H9 (cell line): ENCODE measurements at regions not wholly inside any gene's neighbourhood (a gene's known extent, or its start where the extent isn't known, plus 50 kb on each side); places are given as distances from the start of the nearest gene placed in this dataset.
A peak's percentile ranks its signal among the peaks of the same experiment; 100 is the strongest.

Experiments
- DNase-seq: peaks from one replicate; pipeline ENCODE4 v3.0.0-alpha.2; 2017
- H2AFZ ChIP-seq: one replicate; pipeline ENCODE4 v1.6.1; 2013; ENCODE audit warnings: mild to moderate bottlenecking, low read length, control low read depth, moderate library complexity
- H2AK5ac ChIP-seq: 2 replicates; pipeline ENCODE4 v1.6.1; 2013; ENCODE audit warnings: low read length, control low read depth, mixed read lengths; ENCODE audit not compliant: insufficient read length
- H2BK120ac ChIP-seq: one replicate; pipeline ENCODE4 v1.6.1; 2013; ENCODE audit warnings: low read depth, mild to moderate bottlenecking, low read length, control low read depth, inconsistent platforms; ENCODE audit not compliant: poor library complexity, severe bottlenecking
- H2BK12ac ChIP-seq: 2 replicates; pipeline ENCODE4 v1.6.1; 2013; ENCODE audit warnings: low read length, control low read depth, mixed read lengths, low read depth; ENCODE audit not compliant: insufficient read length
- H2BK15ac ChIP-seq: 2 replicates; pipeline ENCODE4 v1.6.1; 2013; ENCODE audit warnings: low read depth, low read length, control low read depth
- H2BK20ac ChIP-seq: one replicate; pipeline ENCODE4 v1.6.1; 2013; ENCODE audit warnings: low read depth, mild to moderate bottlenecking, low read length, control low read depth, inconsistent platforms; ENCODE audit not compliant: poor library complexity, severe bottlenecking
- H2BK5ac ChIP-seq: 2 replicates; pipeline ENCODE4 v1.6.1; 2013; ENCODE audit warnings: low read length, control low read depth, mixed read lengths; ENCODE audit not compliant: insufficient read length
- H3K14ac ChIP-seq: 2 replicates; pipeline ENCODE4 v1.6.1; 2013; ENCODE audit warnings: low read length, control low read depth; ENCODE audit not compliant: insufficient read depth
- H3K18ac ChIP-seq: 2 replicates; pipeline ENCODE4 v1.6.1; 2013; ENCODE audit warnings: low read depth, mild to moderate bottlenecking, mixed read lengths, low read length, control low read depth; ENCODE audit not compliant: insufficient read length
- H3K23ac ChIP-seq: 2 replicates; pipeline ENCODE4 v1.6.1; 2013; ENCODE audit warnings: low read length, control low read depth, mixed read lengths, low read depth; ENCODE audit not compliant: insufficient read length
- H3K23me2 ChIP-seq: 2 replicates; pipeline ENCODE4 v1.6.1; 2013; ENCODE audit warnings: low read depth, mild to moderate bottlenecking, mixed read lengths, low read length, control low read depth; ENCODE audit not compliant: insufficient read length, poor library complexity, severe bottlenecking
- H3K27ac ChIP-seq: 2 replicates; pipeline ENCODE4 v1.5.1; 2013; ENCODE audit warnings: low read length, control low read depth, mixed read lengths, low read depth; ENCODE audit not compliant: insufficient read length
- H3K27me3 ChIP-seq: 2 replicates; pipeline ENCODE4 v1.6.1; 2013; ENCODE audit warnings: low read length, control low read depth, inconsistent platforms; ENCODE audit not compliant: insufficient read depth
- H3K4ac ChIP-seq: 2 replicates; pipeline ENCODE4 v1.6.1; 2013; ENCODE audit warnings: low read depth, mild to moderate bottlenecking, control low read depth, inconsistent platforms, low read length, moderate library complexity
- H3K4me1 ChIP-seq: 2 replicates; pipeline ENCODE4 v1.6.1; 2013; ENCODE audit warnings: low read length, control low read depth, inconsistent platforms; ENCODE audit not compliant: insufficient read depth
- H3K4me2 ChIP-seq: 2 replicates; pipeline ENCODE4 v1.6.1; 2013; ENCODE audit warnings: low read length, control low read depth, mixed read lengths; ENCODE audit not compliant: insufficient read length, insufficient read depth
- H3K56ac ChIP-seq: 2 replicates; pipeline ENCODE4 v1.6.1; 2013; ENCODE audit warnings: low read depth, mild to moderate bottlenecking, mixed read lengths, low read length, control low read depth; ENCODE audit not compliant: insufficient read length
- H3K79me1 ChIP-seq: 2 replicates; pipeline ENCODE4 v1.6.1; 2013; ENCODE audit warnings: low read depth, mild to moderate bottlenecking, moderate library complexity, low read length, control low read depth, inconsistent platforms; ENCODE audit not compliant: insufficient read depth, poor library complexity, severe bottlenecking
- H3K79me2 ChIP-seq: 2 replicates; pipeline ENCODE4 v1.6.1; 2013; ENCODE audit warnings: low read length, control low read depth, inconsistent platforms; ENCODE audit not compliant: insufficient read depth
- H3K9ac ChIP-seq: 2 replicates; pipeline ENCODE4 v1.6.1; 2013; ENCODE audit warnings: low read length, control low read depth, mixed read lengths; ENCODE audit not compliant: insufficient read length; ENCODE audit errors: extremely low read depth
- H3K9me3 ChIP-seq: one replicate; pipeline ENCODE4 v1.6.1; 2013; ENCODE audit warnings: low read depth, low read length, inconsistent platforms; ENCODE audit not compliant: control insufficient read depth
- H3T11ph ChIP-seq: one replicate; pipeline ENCODE4 v1.6.1; 2013; ENCODE audit warnings: mild to moderate bottlenecking, low read length, control low read depth, inconsistent platforms
- H4K20me1 ChIP-seq: one replicate; pipeline ENCODE4 v1.6.1; 2013; ENCODE audit not compliant: control insufficient read depth, insufficient read length, insufficient read depth
- H4K5ac ChIP-seq: 2 replicates; pipeline ENCODE4 v1.6.1; 2013; ENCODE audit warnings: low read depth, mild to moderate bottlenecking, mixed read lengths, low read length, control low read depth; ENCODE audit not compliant: insufficient read length
- H4K8ac ChIP-seq: replicated peaks from 2 replicates; pipeline ENCODE4 v1.6.1; 2013; ENCODE audit warnings: low read length, control low read depth, mixed read lengths, low read depth; ENCODE audit not compliant: insufficient read length
- H4K91ac ChIP-seq: 2 replicates; pipeline ENCODE4 v1.6.1; 2013; ENCODE audit warnings: low read depth, mild to moderate bottlenecking, moderate library complexity, mixed read lengths, low read length, control low read depth; ENCODE audit not compliant: insufficient read length
- H3K27ac Mint-ChIP-seq, 3 experiments: 2 replicates in 2 of 3; 3 replicates in 1 of 3; pipeline ENCODE4 v1.8.0; 2020 to 2021; ENCODE audit warnings: mixed read lengths in 3 of 3, mild to moderate bottlenecking in 1 of 3, moderate library complexity in 1 of 3
- H3K27me3 Mint-ChIP-seq: 2 replicates; pipeline ENCODE4 v1.8.0; 2021; ENCODE audit warnings: low read depth, mild to moderate bottlenecking, moderate library complexity, mixed read lengths
- H3K36me3 Mint-ChIP-seq, 3 experiments: 2 replicates in 2 of 3; 3 replicates in 1 of 3; pipeline ENCODE4 v1.8.0; 2020 to 2021; ENCODE audit warnings: low read depth in 3 of 3, mixed read lengths in 3 of 3; ENCODE audit not compliant: insufficient read depth in 1 of 3
- H3K4me1 Mint-ChIP-seq, 2 experiments: 2 replicates each; pipeline ENCODE4 v1.8.0; 2020; ENCODE audit warnings: mixed read lengths in 2 of 2
- H3K4me3 Mint-ChIP-seq, 2 experiments: 2 replicates in 1 of 2; 3 replicates in 1 of 2; pipeline ENCODE4 v1.8.0; 2020 to 2021; ENCODE audit warnings: mild to moderate bottlenecking in 2 of 2, mixed read lengths in 2 of 2, moderate library complexity in 1 of 2
- H3K9me3 Mint-ChIP-seq, 2 experiments: 2 replicates in 1 of 2; 3 replicates in 1 of 2; pipeline ENCODE4 v1.8.0; 2020; ENCODE audit warnings: mild to moderate bottlenecking in 2 of 2, mixed read lengths in 2 of 2, moderate library complexity in 1 of 2
- WGBS: extraction: QIAGEN DNeasy Blood & Tissue Kit; methylation state at CpG from one replicate; pipeline ENCODE4 v1.1.7; 2013; ENCODE audit warnings: missing lambda C conversion rate, low lambda C conversion rate, mixed read lengths; ENCODE audit not compliant: insufficient read length; ENCODE audit errors: extremely low coverage; 5-methylcytosine and 5-hydroxymethylcytosine counted together
- TF ChIP-seq, protein P1 (sequence below): fragments of 200-600 bp; sonication (generic); conservative IDR thresholded peaks from 3 replicates; pipeline ENCODE4 v1.8.0; 2021; ENCODE audit warnings: antibody characterized with exemption, mild to moderate bottlenecking

DNA sequence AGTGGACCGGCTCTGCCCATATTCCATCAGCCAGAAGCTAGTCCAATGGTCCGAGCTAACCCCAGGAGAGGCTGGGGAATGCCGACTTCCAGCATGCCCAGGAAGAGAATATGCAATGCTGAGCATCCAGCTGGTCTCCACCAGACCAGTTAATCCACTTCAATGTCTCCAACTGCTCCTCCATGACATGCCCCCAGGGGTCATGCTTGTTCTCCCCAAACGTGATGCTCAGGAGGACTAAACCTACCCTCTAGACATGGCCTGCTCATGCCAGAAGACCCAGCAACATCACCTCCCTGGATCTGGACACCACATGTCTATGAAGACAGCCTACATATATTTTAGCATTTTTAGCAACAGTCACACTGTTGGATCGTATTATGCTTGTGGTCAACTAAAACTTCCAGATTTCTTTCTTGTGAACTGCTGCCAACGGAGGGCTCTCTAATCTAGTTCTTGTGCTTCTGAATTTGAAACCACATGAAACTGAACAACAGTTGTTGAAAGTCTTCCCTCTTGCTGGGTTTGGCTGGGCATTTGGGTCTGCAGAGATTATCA, 245.1 kb downstream of the SOX9 start:
- Histone ChIP-seq H3K18ac (no peak overlapping the region), H3K79me2 (no peaks in the 10 kb centered on the region), H2BK120ac (no peak overlapping the region), H3K23me2 (no peaks in the 10 kb centered on the region), H3K9me3 (no peaks in the 10 kb centered on the region), H3K27ac (no peak overlapping the region), H3T11ph (no peak overlapping the region), H3K27me3 (no peaks in the 10 kb centered on the region), H3K9ac (no peak overlapping the region), H3K23ac (no peak overlapping the region), H2BK12ac (no peak overlapping the region), H2BK5ac (no peak overlapping the region), H2AK5ac (no peak overlapping the region), H2BK20ac (no peak overlapping the region), H2AFZ (no peak overlapping the region), H3K4ac (no peak overlapping the region), H3K79me1 (no peaks in the 10 kb centered on the region), H2BK15ac (no peak overlapping the region), H4K5ac (no peak overlapping the region), H3K4me2 (no peak overlapping the region), H3K14ac (no peak overlapping the region), H4K91ac (no peak overlapping the region), H4K8ac (no peak overlapping the region), H4K20me1 (no peaks in the 10 kb centered on the region), H3K4me1 (no peaks in the 10 kb centered on the region), H3K56ac (no peak overlapping the region)
- peak overlapping the region in 1 of 3 experiments; percentile 7; a peak in 1 of 7 replicates for H3K27ac Mint-ChIP-seq
- no CpG with 5 or more reads among the region's 6 CpGs for WGBS
- peaks cover 1% of the 10 kb centered on the region; the same call in 1 of the 2 replicates for H3K27me3 Mint-ChIP-seq
- H3K4me3 Mint-ChIP-seq: no peak overlapping the region
- H3K4me1 Mint-ChIP-seq: no peaks in the 10 kb centered on the region
- H3K9me3 Mint-ChIP-seq: no peaks in the 10 kb centered on the region; a peak in 2 of 5 replicates
- H3K36me3 Mint-ChIP-seq: no peaks in the 10 kb centered on the region
- no peak for DNase-seq
- TF ChIP-seq, protein P1, sequence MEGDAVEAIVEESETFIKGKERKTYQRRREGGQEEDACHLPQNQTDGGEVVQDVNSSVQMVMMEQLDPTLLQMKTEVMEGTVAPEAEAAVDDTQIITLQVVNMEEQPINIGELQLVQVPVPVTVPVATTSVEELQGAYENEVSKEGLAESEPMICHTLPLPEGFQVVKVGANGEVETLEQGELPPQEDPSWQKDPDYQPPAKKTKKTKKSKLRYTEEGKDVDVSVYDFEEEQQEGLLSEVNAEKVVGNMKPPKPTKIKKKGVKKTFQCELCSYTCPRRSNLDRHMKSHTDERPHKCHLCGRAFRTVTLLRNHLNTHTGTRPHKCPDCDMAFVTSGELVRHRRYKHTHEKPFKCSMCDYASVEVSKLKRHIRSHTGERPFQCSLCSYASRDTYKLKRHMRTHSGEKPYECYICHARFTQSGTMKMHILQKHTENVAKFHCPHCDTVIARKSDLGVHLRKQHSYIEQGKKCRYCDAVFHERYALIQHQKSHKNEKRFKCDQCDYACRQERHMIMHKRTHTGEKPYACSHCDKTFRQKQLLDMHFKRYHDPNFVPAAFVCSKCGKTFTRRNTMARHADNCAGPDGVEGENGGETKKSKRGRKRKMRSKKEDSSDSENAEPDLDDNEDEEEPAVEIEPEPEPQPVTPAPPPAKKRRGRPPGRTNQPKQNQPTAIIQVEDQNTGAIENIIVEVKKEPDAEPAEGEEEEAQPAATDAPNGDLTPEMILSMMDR: no peak
